ENCODE measurements at regions not wholly inside any gene's neighbourhood (a gene's known extent, or its start where the extent isn't known, plus 50 kb on each side); places are given as distances from the start of the nearest gene placed in this dataset.
"Not testable (repeated sequence)": the region's sequence is repeated elsewhere in the genome, so short reads cannot be mapped to it uniquely, and the experiment has no call there.

DNA sequence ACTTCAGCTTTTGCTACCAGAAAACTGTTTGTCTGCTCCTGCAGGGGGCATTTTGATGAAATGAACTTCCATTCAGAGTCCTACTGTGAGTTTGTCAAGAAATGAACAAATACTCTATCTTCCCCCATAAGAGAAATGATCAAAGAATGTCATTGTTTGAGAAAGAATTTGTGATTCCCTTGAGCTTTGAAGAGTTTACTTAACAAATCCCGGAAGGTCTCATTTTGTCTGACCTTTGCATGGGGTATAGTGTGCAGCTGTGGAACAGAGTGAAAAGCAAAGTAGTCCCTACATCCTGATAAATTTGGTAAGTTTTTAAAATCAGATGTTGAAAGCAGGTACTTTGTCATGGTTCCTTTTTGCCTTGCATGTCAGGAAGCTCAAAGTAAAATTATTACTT is 178.0 kb downstream of the ABCC12 start:
- peaks cover 3% of the 10 kb centered on the region for H3K27me3 ChIP-seq (ENCODE audit: control insufficient read depth, insufficient read depth, low read length)
- no peak overlapping the region for H3K4me3 ChIP-seq (ENCODE audit: low read depth, low read length)
- ChIA-PET CTCF (interaction anchor here (0.7 kb wide), 1 partner anchor 980 kb away, joined by 3 read pairs; no protein-coding TSS in a partner anchor), POLR2A (no interaction called here)
- TF ChIP-seq, protein P1, sequence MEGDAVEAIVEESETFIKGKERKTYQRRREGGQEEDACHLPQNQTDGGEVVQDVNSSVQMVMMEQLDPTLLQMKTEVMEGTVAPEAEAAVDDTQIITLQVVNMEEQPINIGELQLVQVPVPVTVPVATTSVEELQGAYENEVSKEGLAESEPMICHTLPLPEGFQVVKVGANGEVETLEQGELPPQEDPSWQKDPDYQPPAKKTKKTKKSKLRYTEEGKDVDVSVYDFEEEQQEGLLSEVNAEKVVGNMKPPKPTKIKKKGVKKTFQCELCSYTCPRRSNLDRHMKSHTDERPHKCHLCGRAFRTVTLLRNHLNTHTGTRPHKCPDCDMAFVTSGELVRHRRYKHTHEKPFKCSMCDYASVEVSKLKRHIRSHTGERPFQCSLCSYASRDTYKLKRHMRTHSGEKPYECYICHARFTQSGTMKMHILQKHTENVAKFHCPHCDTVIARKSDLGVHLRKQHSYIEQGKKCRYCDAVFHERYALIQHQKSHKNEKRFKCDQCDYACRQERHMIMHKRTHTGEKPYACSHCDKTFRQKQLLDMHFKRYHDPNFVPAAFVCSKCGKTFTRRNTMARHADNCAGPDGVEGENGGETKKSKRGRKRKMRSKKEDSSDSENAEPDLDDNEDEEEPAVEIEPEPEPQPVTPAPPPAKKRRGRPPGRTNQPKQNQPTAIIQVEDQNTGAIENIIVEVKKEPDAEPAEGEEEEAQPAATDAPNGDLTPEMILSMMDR (IDR thresholded peaks at IDR 0.05; ENCODE audit: low read depth, low read length): no peak
- no peaks in the 10 kb centered on the region for H3K9me3 ChIP-seq (ENCODE audit: control insufficient read depth, insufficient read depth, low read length)
- DNase-seq (ENCODE audit: low read depth, low spot score): no peak
- no peak overlapping the region for H3K27ac ChIP-seq (ENCODE audit: low read depth, low read length)

GRCh38 chr16:47976636-47977210 is 179.1 kb downstream of the ABCC12 start:
- no peak overlapping the region for H3K4me3 ChIP-seq (ENCODE audit: low read depth, low read length)
- CTCF ChIA-PET: no interaction called here
- H3K27ac ChIP-seq (ENCODE audit: low read depth, low read length): no peak overlapping the region
- peaks cover 3% of the 10 kb centered on the region for H3K27me3 ChIP-seq (ENCODE audit: control insufficient read depth, insufficient read depth, low read length)
- TF ChIP-seq, protein P1 (IDR thresholded peaks at IDR 0.05; ENCODE audit: low read depth, low read length): no peak
- DNase-seq (ENCODE audit: low read depth, low spot score): no peak
- H3K9me3 ChIP-seq (ENCODE audit: control insufficient read depth, insufficient read depth, low read length): no peaks in the 10 kb centered on the region
- POLR2A ChIA-PET: no interaction called here

GRCh38 chr16:47974971-47975370 is 180.8 kb downstream of the ABCC12 start:
- POLR2A ChIA-PET; CTCF ChIA-PET; H3K4me3 ChIP-seq (ENCODE audit: low read depth, low read length); DNase-seq (ENCODE audit: low read depth, low spot score); H3K27me3 ChIP-seq (ENCODE audit: control insufficient read depth, insufficient read depth, low read length); H3K9me3 ChIP-seq (ENCODE audit: control insufficient read depth, insufficient read depth, low read length); H3K27ac ChIP-seq (ENCODE audit: low read depth, low read length): not testable (repeated sequence)

DNA sequence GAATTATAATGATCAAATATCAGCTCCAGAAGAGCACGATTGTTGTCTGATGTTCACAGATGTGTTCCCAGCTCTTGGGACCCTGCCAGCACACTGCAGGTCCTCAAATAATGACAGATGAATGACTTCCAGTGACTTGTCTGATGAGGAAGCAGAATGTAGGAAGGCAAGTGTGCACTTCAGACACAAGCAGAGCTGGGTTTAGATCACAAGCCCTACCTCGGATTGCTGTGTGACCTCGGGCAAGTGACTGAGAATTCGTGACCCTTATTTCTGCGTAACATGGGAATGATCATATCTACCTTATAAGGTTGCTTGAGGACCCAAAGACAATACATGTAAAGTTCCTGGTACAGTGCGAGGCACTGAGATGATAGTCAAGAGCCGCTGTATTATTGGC is 182.2 kb downstream of the ABCC12 start:
- H3K27me3 ChIP-seq (ENCODE audit: control insufficient read depth, insufficient read depth, low read length): no peaks in the 10 kb centered on the region
- TF ChIP-seq, protein P1 (IDR thresholded peaks at IDR 0.05; ENCODE audit: low read depth, low read length): no peak
- CTCF ChIA-PET: no interaction called here
- H3K9me3 ChIP-seq (ENCODE audit: control insufficient read depth, insufficient read depth, low read length): no peaks in the 10 kb centered on the region
- H3K4me3 ChIP-seq (ENCODE audit: low read depth, low read length): no peak overlapping the region
- POLR2A ChIA-PET: no interaction called here
- H3K27ac ChIP-seq (ENCODE audit: low read depth, low read length): no peak overlapping the region
- no peak for DNase-seq (ENCODE audit: low read depth, low spot score)

DNA sequence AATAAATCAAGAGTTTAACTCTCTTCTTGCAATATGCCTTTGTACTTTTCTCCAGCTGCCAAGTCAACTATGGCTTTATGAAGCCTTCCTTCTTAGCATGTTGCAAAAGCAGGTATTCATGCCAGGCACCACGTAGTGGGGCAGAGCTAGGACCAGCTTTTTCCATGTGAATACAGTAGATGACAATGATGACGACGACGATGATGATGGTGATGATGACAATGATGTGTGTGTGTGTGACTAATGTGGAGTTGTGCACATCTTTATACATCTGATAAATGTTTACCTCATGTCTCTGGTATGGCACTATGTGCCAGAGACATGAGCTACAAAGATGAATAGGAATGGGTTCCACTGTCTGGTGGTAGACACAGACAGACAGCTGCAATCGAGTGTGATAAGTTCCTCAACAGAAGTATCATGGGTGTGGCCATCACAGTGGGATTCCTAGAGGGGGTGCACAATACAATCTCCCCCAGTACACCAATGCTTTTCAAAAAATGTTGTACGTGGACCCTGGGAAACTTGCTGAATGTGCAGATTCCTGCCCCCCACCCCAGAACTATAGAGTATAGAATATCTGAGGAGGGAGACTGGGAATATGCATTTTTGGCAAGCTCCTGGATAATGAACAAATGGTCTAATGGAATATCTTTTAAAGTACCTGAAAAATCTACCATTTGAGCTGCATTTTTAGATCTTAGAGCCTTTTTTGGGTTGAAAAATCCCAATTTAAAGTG is 183.4 kb downstream of the ABCC12 start:
- DNase-seq (ENCODE audit: low read depth, low spot score): no peak
- TF ChIP-seq, protein P1 (IDR thresholded peaks at IDR 0.05; ENCODE audit: low read depth, low read length): no peak
- POLR2A ChIA-PET: no interaction called here
- Histone ChIP-seq H3K27ac (ENCODE audit: low read depth, low read length) (no peak overlapping the region), H3K27me3 (ENCODE audit: control insufficient read depth, insufficient read depth, low read length) (no peaks in the 10 kb centered on the region), H3K9me3 (ENCODE audit: control insufficient read depth, insufficient read depth, low read length) (no peaks in the 10 kb centered on the region), H3K4me3 (ENCODE audit: low read depth, low read length) (no peak overlapping the region)
- CTCF ChIA-PET: no interaction called here
